Testis (tissue), 2 donors: ENCODE measurements at regions not wholly inside any gene's neighbourhood (a gene's known extent, or its start where the extent isn't known, plus 50 kb on each side); places are given as distances from the start of the nearest gene placed in this dataset.

Experiments used
- DNase-seq: peaks from one replicate; pipeline ENCODE4 v3.0.0-alpha.2; 2019
- H3K27ac ChIP-seq, 2 donors: fragments of 200-600 bp; sonication (generic); one replicate each; pipeline ENCODE4 v1.5.1; 2019
- H3K27me3 ChIP-seq: fragments of 200-600 bp; sonication (generic); one replicate; pipeline ENCODE4 v1.5.1; 2019
- H3K36me3 ChIP-seq: fragments of 200-600 bp; sonication (generic); one replicate; pipeline ENCODE4 v1.5.1; 2017; ENCODE audit warnings: low read depth; ENCODE audit errors: missing control alignments
- H3K4me1 ChIP-seq: fragments of 200-600 bp; sonication (generic); one replicate; pipeline ENCODE4 v1.5.1; 2019
- H3K4me3 ChIP-seq, 2 donors: fragments of 200-600 bp; sonication (generic); one replicate each; pipeline ENCODE4 v1.5.1; 2017 to 2019
- H3K9me3 ChIP-seq: fragments of 200-600 bp; sonication (generic); one replicate; pipeline ENCODE4 v1.5.1; 2017
- POLR2A ChIP-seq: fragments of 450-650 bp; IDR thresholded peaks from one replicate; pipeline ENCODE4 v1.6.1; 2017; ENCODE audit warnings: antibody characterized with exemption, mild to moderate bottlenecking, moderate library complexity
- WGBS, 2 donors: methylation state at CpG; one replicate each; pipeline ENCODE4 v1.1.5; 2018; 5-methylcytosine and 5-hydroxymethylcytosine counted together
- intact Hi-C: fragments of 100-400 bp; cut with DNase I; formaldehyde crosslinking; loops from one replicate; pipeline ENCODE4 v1.15.1; 2023; ENCODE audit warnings: low total_unique reads
- TF ChIP-seq, protein P1 (sequence below), 3 experiments: fragments of 450-650 bp in 2 of 3; fragments of 200-600 bp in 1 of 3; sonication (generic) in 1 of 3; IDR thresholded peaks; one replicate each; pipeline ENCODE4 v1.5.1; 2016 to 2019; ENCODE audit warnings: antibody characterized with exemption in 3 of 3, mild to moderate bottlenecking in 2 of 3, moderate library complexity in 1 of 3

- DNase-seq: no peak
- no peak overlapping the region for H3K27ac ChIP-seq
- no peaks in the 10 kb centered on the region for H3K36me3 ChIP-seq
- TF ChIP-seq POLR2A: no peak
- TF ChIP-seq, protein P1, sequence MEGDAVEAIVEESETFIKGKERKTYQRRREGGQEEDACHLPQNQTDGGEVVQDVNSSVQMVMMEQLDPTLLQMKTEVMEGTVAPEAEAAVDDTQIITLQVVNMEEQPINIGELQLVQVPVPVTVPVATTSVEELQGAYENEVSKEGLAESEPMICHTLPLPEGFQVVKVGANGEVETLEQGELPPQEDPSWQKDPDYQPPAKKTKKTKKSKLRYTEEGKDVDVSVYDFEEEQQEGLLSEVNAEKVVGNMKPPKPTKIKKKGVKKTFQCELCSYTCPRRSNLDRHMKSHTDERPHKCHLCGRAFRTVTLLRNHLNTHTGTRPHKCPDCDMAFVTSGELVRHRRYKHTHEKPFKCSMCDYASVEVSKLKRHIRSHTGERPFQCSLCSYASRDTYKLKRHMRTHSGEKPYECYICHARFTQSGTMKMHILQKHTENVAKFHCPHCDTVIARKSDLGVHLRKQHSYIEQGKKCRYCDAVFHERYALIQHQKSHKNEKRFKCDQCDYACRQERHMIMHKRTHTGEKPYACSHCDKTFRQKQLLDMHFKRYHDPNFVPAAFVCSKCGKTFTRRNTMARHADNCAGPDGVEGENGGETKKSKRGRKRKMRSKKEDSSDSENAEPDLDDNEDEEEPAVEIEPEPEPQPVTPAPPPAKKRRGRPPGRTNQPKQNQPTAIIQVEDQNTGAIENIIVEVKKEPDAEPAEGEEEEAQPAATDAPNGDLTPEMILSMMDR (IDR thresholded peaks at IDR 0.05): no peak
- H3K9me3 ChIP-seq: no peaks in the 10 kb centered on the region
- H3K4me3 ChIP-seq: no peak overlapping the region
- intact Hi-C loops: no loop called here
- no peaks in the 10 kb centered on the region for H3K4me1 ChIP-seq
- WGBS, 2 donors: 68 to 79% methylated on average over 16 of the region's 16 CpGs
- H3K27me3 ChIP-seq: no peaks in the 10 kb centered on the region
These were observed 603.0 kb downstream of the MATN1 start for GRCh38 chr1:30120245-30121000.

DNA sequence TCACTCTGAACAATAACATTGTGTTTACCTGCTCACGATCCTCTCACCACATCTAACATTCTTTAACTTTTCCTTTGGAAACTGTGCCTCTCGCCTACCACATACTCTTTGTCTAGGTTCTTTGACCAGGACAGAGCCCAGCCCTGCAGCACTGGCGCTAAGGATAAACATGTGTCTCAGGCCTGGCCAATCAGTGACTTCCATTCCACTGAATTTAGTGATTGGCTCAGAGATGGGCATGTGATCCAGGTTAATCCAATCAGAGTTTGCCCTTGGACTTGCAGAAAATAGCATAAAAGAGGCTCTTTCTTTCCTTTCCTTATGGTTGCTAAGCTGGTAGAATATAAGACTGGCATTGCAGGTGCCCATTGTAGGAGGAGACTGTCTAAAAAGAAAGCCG lies 605.7 kb downstream of the MATN1 start:
- H3K27ac ChIP-seq: no peak overlapping the region
- intact Hi-C loops: no loop called here
- peak; percentile 42 for DNase-seq
- H3K4me1 ChIP-seq: no peaks in the 10 kb centered on the region
- no peaks in the 10 kb centered on the region for H3K27me3 ChIP-seq
- H3K9me3 ChIP-seq: no peaks in the 10 kb centered on the region
- no peak overlapping the region for H3K4me3 ChIP-seq
- 59 to 78% methylated on average over 4 of the region's 4 CpGs for WGBS, 2 donors
- no peaks in the 10 kb centered on the region for H3K36me3 ChIP-seq
- TF ChIP-seq, protein P1 (IDR thresholded peaks at IDR 0.05): no peak
- TF ChIP-seq POLR2A: no peak

DNA sequence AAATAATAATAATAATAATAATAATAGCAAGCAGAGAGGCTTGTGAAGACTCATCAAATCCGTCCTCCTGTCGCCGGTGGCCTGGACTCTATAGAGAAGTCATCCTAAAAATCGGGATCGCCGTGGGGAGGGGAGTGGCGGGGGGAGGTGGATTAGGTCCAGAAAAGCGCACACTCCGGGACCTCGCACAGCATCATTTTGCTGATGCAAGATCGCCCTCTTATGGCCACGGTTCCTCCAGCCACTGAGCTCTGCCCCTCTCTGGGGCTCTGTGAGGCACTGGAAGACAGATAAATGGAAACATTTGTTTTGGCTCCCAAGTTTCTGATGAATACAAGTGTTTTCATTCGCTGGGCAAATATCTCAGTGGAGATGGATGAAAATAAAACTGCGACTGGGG lies 612.0 kb downstream of the MATN1 start:
- H3K9me3 ChIP-seq: no peaks in the 10 kb centered on the region
- TF ChIP-seq, protein P1 (IDR thresholded peaks at IDR 0.05): peak; percentile 10 to 31 (median 15)
- no peak for TF ChIP-seq POLR2A
- 24 to 31% methylated on average over 14 of the region's 14 CpGs for WGBS, 2 donors
- H3K4me1 ChIP-seq: no peaks in the 10 kb centered on the region
- no peaks in the 10 kb centered on the region for H3K36me3 ChIP-seq
- H3K27me3 ChIP-seq: no peaks in the 10 kb centered on the region
- DNase-seq: peak; percentile 71
- intact Hi-C loops: no loop called here
- no peak overlapping the region for H3K27ac ChIP-seq
- no peak overlapping the region for H3K4me3 ChIP-seq

GRCh38 chr1:30110846-30111245 lies 612.5 kb downstream of the MATN1 start:
- intact Hi-C loops: no loop called here
- H3K4me3 ChIP-seq: no peak overlapping the region
- H3K9me3 ChIP-seq: no peaks in the 10 kb centered on the region
- DNase-seq: no peak
- no peaks in the 10 kb centered on the region for H3K36me3 ChIP-seq
- no peak for TF ChIP-seq POLR2A
- TF ChIP-seq, protein P1 (IDR thresholded peaks at IDR 0.05): no peak
- H3K27me3 ChIP-seq: no peaks in the 10 kb centered on the region
- H3K4me1 ChIP-seq: no peaks in the 10 kb centered on the region
- no peak overlapping the region for H3K27ac ChIP-seq
- WGBS, 2 donors: 46 to 49% methylated on average over 11 of the region's 11 CpGs

GRCh38 chr1:30109853-30110252 lies 613.5 kb downstream of the MATN1 start:
- Histone ChIP-seq H3K27ac (no peak overlapping the region), H3K4me3 (no peak overlapping the region), H3K36me3 (no peaks in the 10 kb centered on the region), H3K4me1 (no peaks in the 10 kb centered on the region), H3K9me3 (no peaks in the 10 kb centered on the region), H3K27me3 (no peaks in the 10 kb centered on the region)
- no peak for DNase-seq
- 52 to 56% methylated on average over 7 to 10 of the region's 10 CpGs for WGBS, 2 donors
- TF ChIP-seq, protein P1 (IDR thresholded peaks at IDR 0.05): no peak
- no peak for TF ChIP-seq POLR2A
- intact Hi-C loops: no loop called here
